Tibial artery (tissue), 4 donors: ENCODE measurements at regions not wholly inside any gene's neighbourhood (a gene's known extent, or its start where the extent isn't known, plus 50 kb on each side); places are given as distances from the start of the nearest gene placed in this dataset.

Source experiments
- DNase-seq, 2 donors: peaks; one replicate each; pipeline ENCODE4 v3.0.0-alpha.2; 2019
- H3K27ac ChIP-seq, 2 donors: fragments of 200-600 bp; sonication (generic) in 1 of 2; 1 replicate in 1 of 2; 2 replicates in 1 of 2; pipeline ENCODE4 v1.5.1; 2018 to 2019; ENCODE audit warnings: mild to moderate bottlenecking in 1 of 2
- H3K27me3 ChIP-seq, 2 donors: fragments of 200-600 bp; sonication (generic) in 1 of 2; one replicate each; pipeline versions ENCODE4 v1.5.1 to v1.6.0; 2016 to 2019
- H3K36me3 ChIP-seq, 3 donors: fragments of 200-600 bp; sonication (generic) in 2 of 3; one replicate each; pipeline ENCODE4 v1.5.1; 2016 to 2019; ENCODE audit warnings: mild to moderate bottlenecking in 2 of 3
- H3K4me1 ChIP-seq, 4 donors: fragments of 200-600 bp; sonication (generic) in 2 of 4; 1 replicate in 3 of 4; 2 replicates in 1 of 4; pipeline ENCODE4 v1.5.1; 2016 to 2019
- H3K4me3 ChIP-seq, 2 donors: fragments of 200-600 bp; sonication (generic) in 1 of 2; 1 replicate in 1 of 2; 2 replicates in 1 of 2; pipeline ENCODE4 v1.5.1; 2018 to 2019; ENCODE audit warnings: mild to moderate bottlenecking in 2 of 2
- H3K9me3 ChIP-seq, 3 donors: fragments of 200-600 bp; sonication (generic) in 1 of 3; one replicate each; pipeline ENCODE4 v1.5.1; 2016 to 2019
- CTCF ChIP-seq, 2 experiments: fragments of 200-600 bp in 1 of 2; fragments of 450-650 bp in 1 of 2; IDR thresholded peaks; one replicate each; pipeline ENCODE4 v1.5.1; 2017 to 2019; ENCODE audit warnings: antibody characterized with exemption in 2 of 2, mild to moderate bottlenecking in 1 of 2, moderate library complexity in 1 of 2
- intact Hi-C: fragments of 100-400 bp; cut with DNase I; formaldehyde crosslinking; loops from one replicate; pipeline ENCODE4 v1.15.0; 2023; ENCODE audit warnings: low total_unique reads

GRCh38 chr3:181103605-181104004 is 114.1 kb upstream of the DNAJC19 start:
- Histone ChIP-seq H3K9me3 (peaks cover 0 to 2% (median 0%) of the 10 kb centered on the region in 3 donors), H3K4me3 (no peak overlapping the region), H3K36me3 (no peaks in the 10 kb centered on the region), H3K27me3 (no peaks in the 10 kb centered on the region), H3K27ac (no peak overlapping the region), H3K4me1 (no peaks in the 10 kb centered on the region)
- intact Hi-C loops: no loop called here
- no peak for TF ChIP-seq CTCF (IDR thresholded peaks at IDR 0.05)
- no peak for DNase-seq

- Histone ChIP-seq H3K4me1 (no peaks in the 10 kb centered on the region), H3K27me3 (no peaks in the 10 kb centered on the region), H3K9me3 (no peaks in the 10 kb centered on the region), H3K4me3 (no peak overlapping the region), H3K36me3 (no peaks in the 10 kb centered on the region), H3K27ac (no peak overlapping the region)
- intact Hi-C loops: no loop called here
- no peak for DNase-seq
- no peak for TF ChIP-seq CTCF (IDR thresholded peaks at IDR 0.05)
Observed at GRCh38 chr3:181086011-181086410, 96.5 kb upstream of the DNAJC19 start.

- no peaks in the 10 kb centered on the region for H3K27me3 ChIP-seq
- no peak for TF ChIP-seq CTCF (IDR thresholded peaks at IDR 0.05)
- no peaks in the 10 kb centered on the region for H3K9me3 ChIP-seq
- no peaks in the 10 kb centered on the region for H3K4me1 ChIP-seq
- DNase-seq: no peak
- intact Hi-C loops: no loop called here
- no peaks in the 10 kb centered on the region for H3K36me3 ChIP-seq
- H3K4me3 ChIP-seq: no peak overlapping the region
- no peak overlapping the region for H3K27ac ChIP-seq
Observed at GRCh38 chr3:181081930-181082329, 92.4 kb upstream of the DNAJC19 start.

GRCh38 chr3:181076558-181076957 is 87.0 kb upstream of the DNAJC19 start:
- peaks cover 0 to 6% (median 4%) of the 10 kb centered on the region in 3 donors for H3K9me3 ChIP-seq
- H3K27me3 ChIP-seq: no peaks in the 10 kb centered on the region
- no peak overlapping the region for H3K4me3 ChIP-seq
- no peak for TF ChIP-seq CTCF (IDR thresholded peaks at IDR 0.05)
- H3K4me1 ChIP-seq: no peaks in the 10 kb centered on the region
- no peak overlapping the region for H3K27ac ChIP-seq
- intact Hi-C loops: no loop called here
- H3K36me3 ChIP-seq: no peaks in the 10 kb centered on the region
- no peak for DNase-seq

- TF ChIP-seq CTCF (IDR thresholded peaks at IDR 0.05): no peak
- peaks cover 0 to 6% (median 5%) of the 10 kb centered on the region in 3 donors for H3K9me3 ChIP-seq
- H3K27ac ChIP-seq: no peak overlapping the region
- DNase-seq: no peak
- no peak overlapping the region for H3K4me3 ChIP-seq
- intact Hi-C loops: no loop called here
- no peaks in the 10 kb centered on the region for H3K27me3 ChIP-seq
- no peaks in the 10 kb centered on the region for H3K4me1 ChIP-seq
- H3K36me3 ChIP-seq: no peaks in the 10 kb centered on the region
Observed at GRCh38 chr3:181075098-181075497, 85.6 kb upstream of the DNAJC19 start.
